ENCODE measurements at regions not wholly inside any gene's neighbourhood (a gene's known extent, or its start where the extent isn't known, plus 50 kb on each side); places are given as distances from the start of the nearest gene placed in this dataset.
"Not testable (repeated sequence)": the region's sequence is repeated elsewhere in the genome, so short reads cannot be mapped to it uniquely, and the experiment has no call there.

DNA sequence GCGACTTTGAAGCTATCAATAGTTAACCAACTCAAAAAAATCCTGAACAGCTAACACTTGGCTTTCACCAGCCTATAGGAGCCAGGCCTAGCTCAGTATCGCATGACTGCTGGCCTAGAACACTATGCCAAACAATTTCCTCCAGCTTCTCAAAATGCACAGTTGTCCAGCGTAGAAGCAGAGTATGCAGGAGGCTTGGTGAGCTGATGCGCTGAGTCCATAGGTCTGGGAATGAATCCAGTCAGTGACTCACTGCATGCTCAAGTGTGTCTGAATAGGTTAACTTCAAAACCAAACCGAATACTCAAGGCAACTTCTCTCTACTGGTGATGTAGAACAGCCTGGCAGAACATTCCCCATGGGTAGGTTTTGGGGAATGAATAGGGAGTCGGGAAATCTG is 201.8 kb upstream of the IRF2BP2 start:
- DNase-seq, result not testable (repeated sequence)

DNA sequence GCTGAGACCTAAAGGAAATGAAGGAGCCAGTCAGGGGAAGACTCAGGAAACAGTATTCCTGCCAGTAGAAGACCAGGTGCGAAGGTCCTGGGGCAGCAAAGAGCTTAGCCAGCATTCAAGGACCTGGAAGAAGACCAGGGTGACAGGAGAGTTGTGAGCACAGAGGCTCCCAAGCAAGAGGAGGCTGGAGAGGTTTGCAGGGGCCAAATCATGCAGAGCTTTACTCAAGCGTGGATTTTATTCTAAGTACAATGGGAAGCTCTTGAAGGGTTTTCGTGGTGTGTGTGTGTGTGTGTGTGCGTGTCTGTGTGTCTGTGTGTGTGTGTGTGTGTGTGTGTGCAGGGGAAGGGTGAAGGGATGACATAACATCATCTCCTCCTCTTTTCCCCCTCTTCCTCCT is 200.7 kb upstream of the IRF2BP2 start:
- not testable (repeated sequence) for DNase-seq

DNA sequence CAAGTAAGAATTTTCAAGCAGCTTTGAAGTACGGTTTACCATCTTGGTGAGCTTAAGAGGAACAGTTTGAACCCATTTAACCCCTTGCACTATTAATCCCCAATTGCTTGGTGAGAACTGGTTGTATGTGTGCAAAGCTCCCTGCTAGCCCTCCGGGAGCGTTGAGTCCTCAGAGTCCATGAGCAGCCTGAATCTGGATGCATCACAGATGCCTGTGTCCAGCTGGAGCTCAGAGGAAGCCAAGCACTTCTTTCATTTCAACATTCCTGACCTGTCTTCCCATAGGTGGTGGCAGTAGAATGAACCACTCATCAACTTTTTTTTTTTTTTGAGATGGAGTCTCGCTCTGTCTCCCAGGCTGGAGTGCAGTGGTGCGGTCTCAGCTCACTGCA is 199.9 kb upstream of the IRF2BP2 start:
- DNase-seq, result not testable (repeated sequence)

DNA sequence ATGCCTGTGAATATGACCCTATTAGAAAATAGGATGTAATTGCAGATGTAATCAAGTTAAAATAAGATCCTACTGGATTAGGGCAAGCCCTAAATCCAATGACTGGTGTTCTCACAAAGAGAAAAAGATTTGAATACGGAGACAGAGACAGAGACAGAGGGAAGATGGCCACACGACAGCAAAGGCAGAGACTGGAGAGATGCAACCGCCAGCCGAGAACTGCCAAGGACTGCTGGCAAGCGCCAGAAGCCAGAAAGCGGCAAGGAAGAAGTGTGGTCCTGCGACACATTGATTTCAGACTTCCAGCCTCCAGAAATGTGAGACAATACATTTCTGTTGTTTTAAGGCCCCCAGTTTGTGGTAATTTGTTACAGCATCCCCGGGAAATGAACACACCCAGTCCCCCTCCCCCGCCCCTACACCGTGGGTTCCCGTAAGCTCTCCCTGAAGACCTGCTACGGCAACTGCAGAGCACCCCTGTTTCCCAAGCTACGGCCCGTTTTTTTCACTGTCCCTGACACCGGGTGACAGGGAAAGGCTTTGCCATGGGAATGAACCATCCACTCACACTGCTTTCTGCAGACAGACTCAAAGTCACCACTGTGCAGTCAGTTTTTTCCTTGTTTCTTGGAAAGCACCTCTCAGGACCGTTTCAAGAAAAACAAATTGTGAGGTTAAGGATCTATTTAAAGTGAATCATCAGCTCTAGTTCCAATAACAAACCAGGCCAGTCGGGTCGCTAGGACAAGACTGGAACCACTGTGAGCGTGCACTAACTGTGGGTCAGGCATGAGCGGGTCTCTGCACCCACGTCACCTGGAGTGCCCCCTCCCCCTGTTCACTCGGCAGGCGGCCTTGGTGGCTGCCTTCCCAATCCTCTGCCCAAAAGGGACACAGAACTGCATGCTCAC is 199.2 kb upstream of the IRF2BP2 start:
- not testable (repeated sequence) for DNase-seq

DNA sequence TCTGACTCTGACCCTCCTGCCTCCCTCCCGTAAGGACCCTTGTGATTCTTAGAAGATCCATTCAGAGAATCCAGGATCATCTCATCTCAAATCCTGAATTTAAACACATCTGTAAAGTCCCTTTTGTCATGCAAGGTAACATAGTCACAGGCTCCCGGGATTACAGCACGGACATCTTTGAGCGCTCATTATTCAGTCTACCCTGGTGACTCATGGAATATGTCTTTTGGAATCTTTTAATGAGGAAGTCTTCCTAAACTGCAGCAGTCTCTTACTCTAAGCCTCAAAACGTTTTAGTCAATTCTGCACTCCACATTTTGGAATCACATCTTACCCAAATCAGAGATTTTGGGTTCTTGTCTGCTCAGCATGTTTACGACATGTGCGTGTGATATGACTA is 198.5 kb upstream of the IRF2BP2 start:
- not testable (repeated sequence) for DNase-seq

DNA sequence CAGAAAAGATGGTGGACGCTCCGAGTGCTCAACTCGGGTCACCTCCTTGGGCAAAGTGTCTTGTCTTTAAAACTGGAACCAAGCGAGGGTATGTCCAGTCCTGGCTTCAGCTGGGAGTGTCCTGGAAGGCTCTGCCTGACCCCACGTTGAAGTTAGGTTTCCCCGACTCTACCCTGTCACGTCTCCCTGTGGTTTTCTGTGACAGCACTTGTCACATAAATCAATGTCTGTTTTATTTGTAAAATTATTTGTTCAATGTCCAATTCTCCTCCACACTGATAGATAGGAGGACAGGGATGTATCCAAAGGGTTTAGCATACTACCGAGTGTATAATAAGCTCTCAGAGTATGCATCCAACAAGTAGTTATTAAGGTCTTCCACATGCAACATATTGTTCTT is 197.7 kb upstream of the IRF2BP2 start:
- not testable (repeated sequence) for DNase-seq

DNA sequence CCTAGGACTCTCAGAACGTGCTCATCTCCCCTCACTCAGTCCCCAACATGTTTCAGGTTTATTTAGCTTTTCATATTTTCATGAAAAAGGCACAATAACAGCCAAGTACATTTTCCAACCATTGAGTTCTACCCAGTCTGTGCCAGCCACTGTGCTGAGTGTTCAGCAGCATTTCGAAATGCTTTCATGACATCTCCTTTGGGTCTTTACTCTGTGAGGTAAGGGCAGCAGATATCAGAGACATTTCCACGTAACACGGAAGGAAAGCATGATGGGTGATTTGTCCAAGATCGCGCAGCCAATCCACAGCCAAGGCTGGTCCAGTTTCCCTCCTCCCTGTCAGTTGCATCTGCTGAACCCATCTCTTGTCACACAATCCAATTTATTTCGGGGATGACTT is 192.6 kb upstream of the IRF2BP2 start:
- not testable (repeated sequence) for DNase-seq

DNA sequence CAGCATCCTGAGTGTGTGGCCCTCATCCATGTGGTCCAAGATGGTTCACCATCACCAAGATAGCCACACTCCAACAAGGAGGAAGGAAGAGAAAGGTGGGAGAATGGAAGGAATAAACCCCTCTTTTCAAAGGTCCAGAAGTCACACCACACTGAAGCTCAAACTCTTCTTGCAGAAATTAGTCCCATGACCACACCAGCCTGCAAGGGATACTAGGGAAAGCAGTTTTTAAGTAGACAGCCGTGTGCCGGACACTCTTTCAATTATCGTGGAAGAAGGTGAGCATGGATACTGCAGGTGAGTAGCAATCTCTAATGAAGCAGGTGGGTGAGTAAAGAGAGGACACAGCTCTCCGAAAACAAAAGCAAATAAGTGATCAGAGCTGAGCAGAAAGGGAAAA is 191.7 kb upstream of the IRF2BP2 start:
- DNase-seq, result not testable (repeated sequence)

DNA sequence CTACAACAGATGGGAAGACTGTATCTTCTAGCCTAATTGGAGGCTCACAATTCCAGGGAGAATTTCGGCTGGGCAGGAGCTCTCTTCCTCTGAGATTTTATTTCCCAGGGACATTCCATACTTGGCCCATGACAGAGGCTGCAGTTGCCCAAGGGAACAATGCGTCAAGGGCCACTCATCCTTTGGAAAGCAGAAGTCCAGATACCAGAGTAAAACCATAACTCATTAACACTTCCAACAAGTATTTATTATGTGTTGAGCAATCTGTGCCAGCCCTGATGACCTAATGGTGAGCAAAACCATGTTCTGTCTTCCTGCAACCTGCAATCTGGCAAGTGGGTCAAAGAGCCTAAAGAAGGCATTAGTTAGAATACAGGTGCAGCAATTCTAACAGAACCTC is 191.2 kb upstream of the IRF2BP2 start:
- not testable (repeated sequence) for DNase-seq

DNA sequence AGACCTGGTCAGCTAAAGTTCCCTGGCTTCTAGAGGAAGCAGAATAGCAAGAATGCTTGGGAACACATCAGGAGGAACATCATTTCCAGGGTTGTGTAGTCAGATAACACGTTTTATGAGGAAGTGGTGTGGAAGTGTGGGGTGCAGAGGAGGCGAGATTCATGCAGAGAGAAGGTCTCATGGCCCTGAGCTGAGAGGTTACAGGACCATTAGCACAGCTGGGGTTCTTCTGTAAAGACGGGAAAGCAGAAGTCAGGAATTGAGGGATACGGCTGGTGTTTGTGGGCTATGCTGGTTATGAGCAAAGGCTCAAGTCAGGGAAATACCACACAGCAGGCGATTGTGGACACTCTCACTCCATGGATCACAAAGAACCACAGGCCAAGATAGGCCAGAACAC is 190.6 kb upstream of the IRF2BP2 start:
- not testable (repeated sequence) for DNase-seq

DNA sequence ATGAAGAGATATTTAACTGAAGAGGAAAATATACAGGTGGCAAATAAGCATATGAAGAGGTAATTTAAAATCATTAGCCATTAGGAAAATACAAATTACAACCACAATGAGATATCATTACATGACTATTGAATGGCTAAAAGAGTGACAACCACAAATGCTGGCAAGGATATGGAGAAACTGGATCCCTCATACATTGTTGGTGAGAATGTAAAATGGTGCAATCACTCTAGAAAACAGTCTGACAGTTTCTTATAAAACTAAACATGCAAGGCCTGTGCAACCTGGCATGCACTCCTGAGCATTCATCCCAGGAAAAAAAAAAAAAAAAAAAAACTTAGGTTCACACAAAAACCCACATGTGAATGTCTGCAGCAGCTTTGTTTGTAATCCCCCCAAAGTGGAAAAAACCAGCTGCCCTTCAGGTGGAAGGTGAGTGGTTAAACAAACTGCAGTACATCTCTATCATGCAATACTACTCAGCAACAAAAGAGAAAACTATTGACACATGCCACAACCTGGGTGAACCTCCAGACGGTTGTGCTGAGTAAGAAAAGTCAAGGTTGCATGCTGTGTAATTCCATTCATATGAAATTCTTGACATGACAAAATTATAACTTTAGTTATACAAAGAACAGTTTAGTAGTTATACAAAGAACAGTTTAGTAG is 189.2 kb upstream of the IRF2BP2 start:
- not testable (repeated sequence) for DNase-seq

DNA sequence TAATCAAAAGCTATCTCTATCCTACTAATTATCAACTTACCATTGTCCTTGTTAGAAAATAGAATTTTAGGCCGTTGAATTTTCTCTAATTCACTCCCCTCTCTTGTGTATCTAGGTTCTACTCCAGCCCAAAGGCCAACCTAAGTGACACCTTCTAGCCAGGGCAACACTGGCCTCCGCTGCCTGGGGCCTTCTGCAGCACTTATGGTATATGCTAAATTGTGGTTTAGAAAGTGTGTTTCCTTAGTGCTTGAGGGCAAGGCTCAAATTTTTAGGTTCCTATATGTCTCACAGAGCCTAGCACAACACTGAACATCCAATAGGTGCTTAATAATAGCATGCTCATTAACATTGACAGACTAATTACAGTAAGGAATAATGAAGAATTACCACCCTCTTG is 187.2 kb upstream of the IRF2BP2 start:
- not testable (repeated sequence) for DNase-seq

DNA sequence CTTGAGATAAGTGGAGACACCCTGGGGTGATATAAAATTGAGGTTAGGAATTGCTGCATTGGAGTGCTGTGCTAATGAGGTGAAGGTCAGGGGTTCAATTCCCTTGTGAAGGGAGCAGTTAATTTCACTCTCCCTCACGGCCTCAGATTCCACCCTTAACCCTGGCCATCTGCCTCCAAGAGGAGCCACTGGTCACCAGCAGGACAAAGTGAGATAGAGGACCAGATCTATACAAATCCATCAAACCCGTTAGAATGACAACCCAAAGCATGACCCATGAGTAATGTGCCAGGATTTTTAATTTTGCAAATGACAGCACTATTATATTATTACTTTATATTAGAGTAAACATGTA is 186.4 kb upstream of the IRF2BP2 start:
- DNase-seq, result not testable (repeated sequence)

DNA sequence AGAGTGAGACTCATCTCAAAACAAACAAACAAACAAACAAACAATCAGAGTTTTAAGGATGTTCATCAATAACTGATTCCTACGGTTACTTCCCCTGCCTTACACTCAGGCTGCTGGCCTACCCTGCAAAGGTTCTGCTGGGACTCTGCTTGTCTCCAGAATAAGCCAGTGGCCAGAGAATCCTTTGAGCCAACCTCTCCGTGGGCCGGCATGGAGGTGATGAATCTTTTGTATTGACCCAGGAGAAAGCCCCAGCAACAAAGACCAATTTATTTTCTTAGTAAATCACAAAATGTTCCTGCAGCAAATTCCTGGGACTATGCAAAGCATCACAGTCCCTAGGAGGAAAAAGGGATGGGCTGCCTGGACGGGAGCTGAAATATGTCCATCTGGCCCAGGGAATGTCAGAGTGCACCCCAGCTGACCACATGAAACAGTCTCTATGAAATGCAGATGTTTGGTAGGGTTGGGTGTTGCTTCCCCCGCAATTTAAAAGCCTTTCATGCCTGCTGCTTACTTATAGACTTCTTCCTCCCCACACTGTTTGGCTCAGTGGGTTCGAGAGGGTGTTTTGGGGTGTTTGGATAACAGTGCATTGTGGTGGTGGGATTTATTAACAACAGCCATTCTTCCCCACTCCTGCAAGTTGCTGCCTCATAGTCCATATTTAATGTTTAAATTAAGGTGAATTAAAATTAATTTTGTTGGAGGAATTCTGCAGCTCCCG is 185.9 kb upstream of the IRF2BP2 start:
- DNase-seq, result not testable (repeated sequence)

DNA sequence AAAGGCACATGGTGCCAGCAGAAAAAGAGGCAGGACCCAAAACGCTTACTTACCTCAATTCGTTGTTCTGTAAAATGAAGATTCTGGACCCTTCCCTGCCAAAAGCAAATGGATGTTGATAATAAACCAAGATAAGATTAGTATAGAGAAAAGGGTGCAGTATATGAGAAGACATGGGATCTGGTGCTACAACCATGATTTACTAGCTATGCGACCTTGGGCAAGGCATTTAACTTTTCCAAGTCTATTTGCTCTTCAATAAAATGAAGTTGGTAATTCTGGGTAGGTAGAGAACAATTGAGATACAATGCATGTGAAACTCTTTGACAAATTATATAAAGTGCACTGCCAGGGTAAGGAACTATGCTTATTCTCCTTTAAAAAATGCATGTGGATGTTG is 185.0 kb upstream of the IRF2BP2 start:
- DNase-seq, result not testable (repeated sequence)

DNA sequence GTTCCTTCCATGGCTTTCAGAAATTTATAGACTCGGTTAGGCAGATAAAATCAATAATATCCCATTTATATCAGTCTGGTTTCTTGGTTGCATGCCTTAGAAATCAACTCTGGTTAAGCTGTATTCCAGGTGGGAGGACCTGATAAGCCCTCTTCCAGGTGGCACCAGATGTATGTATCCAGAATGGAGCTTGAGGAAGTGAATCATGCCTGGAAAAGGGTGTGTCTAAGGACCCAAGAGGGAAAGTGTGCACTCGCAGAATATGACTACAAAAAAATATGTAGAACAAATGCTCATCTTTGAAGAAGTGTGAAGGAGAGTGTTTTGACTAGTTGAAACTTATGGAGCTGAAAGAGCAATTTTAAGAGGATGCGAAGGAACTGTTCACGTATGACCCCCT is 184.5 kb upstream of the IRF2BP2 start:
- DNase-seq, result not testable (repeated sequence)

DNA sequence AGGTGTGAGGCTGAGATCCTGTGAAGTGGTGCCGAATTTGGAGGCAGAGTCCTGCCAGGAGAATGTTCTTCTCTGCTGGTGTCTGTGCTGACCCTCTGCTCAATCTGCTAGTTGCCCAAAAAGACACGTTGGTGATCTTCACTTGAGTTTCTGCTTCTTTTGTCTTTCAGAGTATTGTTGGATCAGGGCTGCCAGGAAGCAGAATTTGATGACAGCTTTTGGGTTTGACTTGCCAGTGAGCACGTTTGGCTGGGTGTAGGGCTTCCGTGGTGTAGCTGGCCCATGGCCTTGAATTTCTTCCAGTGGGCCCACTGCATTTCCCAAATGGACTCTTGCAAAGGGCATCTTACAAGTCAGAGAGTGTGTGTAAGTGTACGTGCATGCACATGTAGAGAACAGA is 183.9 kb upstream of the IRF2BP2 start:
- not testable (repeated sequence) for DNase-seq

DNA sequence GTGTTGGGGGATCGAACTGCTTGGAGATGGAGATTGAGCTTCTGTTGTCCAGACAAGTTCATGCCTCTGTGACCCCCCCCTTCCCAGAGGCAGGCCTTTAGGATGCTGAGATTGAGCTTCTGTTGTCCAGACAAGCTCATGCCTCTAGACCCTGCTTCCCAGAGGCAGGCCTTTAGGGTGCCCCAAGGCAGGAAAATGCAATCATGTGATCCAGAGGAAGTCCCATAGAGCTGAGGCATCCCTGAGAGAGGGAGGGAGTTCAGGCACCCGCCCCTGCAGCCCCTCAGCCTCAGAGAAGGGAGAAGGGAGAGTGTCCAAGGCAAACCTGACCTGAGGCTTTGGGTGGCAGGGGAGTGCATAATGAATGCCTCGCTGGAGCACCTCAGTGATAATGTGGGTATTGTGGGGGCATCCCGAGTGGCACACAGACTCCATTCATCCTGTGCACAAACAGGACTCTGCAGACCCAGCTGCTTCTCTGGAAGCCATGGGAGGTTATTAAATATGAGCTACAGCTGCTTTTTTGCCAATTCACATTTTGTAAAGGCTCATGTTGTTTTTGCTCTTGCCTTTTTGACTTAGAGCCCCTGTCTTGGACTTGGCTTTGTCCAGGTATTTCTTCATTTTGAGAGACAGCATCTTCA is 182.4 kb upstream of the IRF2BP2 start:
- not testable (repeated sequence) for DNase-seq

DNA sequence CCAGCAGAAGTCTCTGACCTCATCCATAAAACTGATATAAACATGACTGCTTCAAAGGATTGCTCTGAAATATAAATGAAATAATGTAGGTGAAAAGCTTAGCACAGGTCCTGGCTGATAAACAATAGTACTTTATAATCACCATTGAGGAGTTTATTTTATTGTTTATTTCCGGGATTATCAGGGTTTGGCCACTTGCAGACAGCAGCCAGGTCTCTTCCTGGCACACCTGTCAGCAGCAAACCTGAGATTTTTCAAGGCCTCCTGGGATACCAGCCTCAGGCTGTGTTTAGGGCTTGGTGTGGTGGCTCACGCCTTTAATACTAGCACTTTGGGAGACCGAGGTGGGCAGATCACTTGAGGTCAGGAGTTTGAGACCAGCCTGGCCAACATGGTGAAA is 181.6 kb upstream of the IRF2BP2 start:
- not testable (repeated sequence) for DNase-seq

DNA sequence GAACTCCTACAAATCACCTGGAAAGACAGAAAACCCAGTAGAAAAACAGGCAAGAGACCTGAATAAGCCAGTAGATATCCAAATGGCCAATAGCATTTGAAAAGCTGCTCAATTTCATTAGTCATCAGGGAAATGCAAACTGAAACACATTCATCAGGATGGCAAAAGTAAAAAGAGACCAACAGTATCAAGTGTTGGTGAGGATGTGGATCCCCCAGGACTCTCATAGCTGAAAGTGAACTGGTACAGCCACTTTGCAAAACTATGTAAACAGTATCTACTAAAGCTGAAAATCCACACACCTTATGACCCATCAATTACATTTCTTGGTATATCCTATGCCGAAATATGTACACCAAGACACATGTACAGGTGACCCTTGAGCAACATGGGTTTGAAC is 180.4 kb upstream of the IRF2BP2 start:
- DNase-seq, result not testable (repeated sequence)

DNA sequence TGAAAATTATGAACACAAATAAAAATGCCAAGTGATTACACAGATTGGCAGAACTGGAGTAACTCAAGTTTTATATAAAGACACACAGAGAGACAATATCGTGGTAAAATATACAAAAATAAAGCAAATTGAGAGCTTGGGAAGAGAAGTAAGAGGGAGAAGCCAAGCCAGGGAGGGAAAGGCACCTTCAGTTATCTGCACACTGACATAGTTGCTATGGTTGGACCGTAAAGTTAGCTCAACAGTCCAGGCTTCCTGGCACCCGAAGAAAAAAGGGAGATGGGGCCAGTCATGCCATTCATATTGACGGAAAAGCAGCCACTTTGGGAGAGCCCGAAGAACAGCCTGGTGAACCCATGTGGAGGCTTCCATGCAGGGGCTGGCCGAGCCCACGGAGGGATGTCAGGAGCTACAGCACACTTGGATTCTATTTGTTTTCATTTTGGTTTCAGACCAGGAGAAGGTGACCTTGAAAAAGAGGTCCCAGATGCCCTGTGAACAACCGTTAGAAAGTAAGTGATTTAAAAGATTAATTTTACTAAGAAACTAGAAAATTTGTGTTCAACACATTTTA is 177.1 kb upstream of the IRF2BP2 start:
- not testable (repeated sequence) for DNase-seq

DNA sequence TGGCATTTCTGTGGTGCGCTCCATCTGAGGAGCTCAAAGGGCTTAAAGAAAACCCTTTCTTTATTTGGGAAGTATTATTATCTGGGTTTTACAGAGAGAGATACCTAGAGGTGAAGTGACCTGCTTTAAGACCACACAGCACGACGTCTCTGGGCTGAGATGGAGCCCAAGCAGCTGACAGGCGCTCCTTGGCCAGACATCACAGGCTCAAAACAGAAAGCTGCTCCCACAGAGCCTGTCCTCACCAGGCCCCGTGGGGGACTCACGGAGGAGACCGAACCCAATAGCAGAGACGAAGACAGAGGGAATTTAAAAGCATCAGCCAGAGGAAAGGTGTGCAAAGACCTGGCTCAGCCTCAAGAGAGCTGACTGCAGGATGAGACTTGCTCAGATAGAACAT is 175.9 kb upstream of the IRF2BP2 start:
- not testable (repeated sequence) for DNase-seq

All from NCI-H69 (cell line).